Neural cell (in vitro differentiated cells): ENCODE measurements at regions not wholly inside any gene's neighbourhood (a gene's known extent, or its start where the extent isn't known, plus 50 kb on each side); places are given as distances from the start of the nearest gene placed in this dataset.

ENCODE experiments used
- H2AFZ ChIP-seq: fragments of 200-600, 300-800 bp; sonication (generic), shearing (Covaris generic); 2 replicates; pipeline ENCODE4 v1.6.0; 2014; ENCODE audit warnings: low read depth, mild to moderate bottlenecking, antibody characterized with exemption, low read length, moderate library complexity
- H3F3A ChIP-seq: fragments of 200-600 bp; shearing (Covaris generic); 2 replicates; pipeline ENCODE4 v1.6.1; 2016; ENCODE audit warnings: mild to moderate bottlenecking, moderate library complexity, mixed read lengths, antibody characterized with exemption, low read length; ENCODE audit not compliant: insufficient read depth, poor library complexity, severe bottlenecking
- H3K27ac ChIP-seq: fragments of 200-600, 300-800 bp; sonication (generic), shearing (Covaris generic); 2 replicates; pipeline ENCODE4 v1.5.1; 2014; ENCODE audit warnings: mild to moderate bottlenecking, low read length, moderate library complexity
- H3K27me3 ChIP-seq: fragments of 300-800, 200-600 bp; sonication (generic), shearing (Covaris generic); 2 replicates; pipeline ENCODE4 v1.6.0; 2014; ENCODE audit warnings: mild to moderate bottlenecking, low read depth, low read length, moderate library complexity; ENCODE audit not compliant: insufficient read depth
- H3K36me3 ChIP-seq: fragments of 300-800, 200-600 bp; sonication (generic), shearing (Covaris generic); 2 replicates; pipeline ENCODE4 v1.5.1; 2014; ENCODE audit warnings: mild to moderate bottlenecking, antibody characterized with exemption, low read length, moderate library complexity; ENCODE audit not compliant: insufficient read depth
- H3K4me2 ChIP-seq: fragments of 300-800, 200-600 bp; sonication (generic), shearing (Covaris generic); 2 replicates; pipeline ENCODE4 v1.6.0; 2014; ENCODE audit warnings: mild to moderate bottlenecking, low read length
- H3K4me3 ChIP-seq: fragments of 300-800, 200-600 bp; sonication (generic), shearing (Covaris generic); 2 replicates; pipeline ENCODE4 v1.5.1; 2014; ENCODE audit warnings: mild to moderate bottlenecking, low read length, moderate library complexity
- H3K79me2 ChIP-seq: fragments of 200-600 bp; shearing (Covaris generic); replicated peaks from 2 replicates; pipeline ENCODE4 v1.6.0; 2014; ENCODE audit warnings: mild to moderate bottlenecking, low read length, moderate library complexity; ENCODE audit not compliant: insufficient read depth
- H3K9ac ChIP-seq: fragments of 300-800, 200-600 bp; sonication (generic), shearing (Covaris generic); 2 replicates; pipeline ENCODE4 v1.6.1; 2016; ENCODE audit warnings: mild to moderate bottlenecking, low read length, mixed read lengths
- H3K9me2 ChIP-seq: fragments of 200-600 bp; shearing (Covaris generic); 2 replicates; pipeline ENCODE4 v1.6.1; 2016; ENCODE audit warnings: mild to moderate bottlenecking, low read length, mixed read lengths; ENCODE audit not compliant: insufficient read depth
- H3K9me3 ChIP-seq: fragments of 200-600, 300-800 bp; sonication (generic), shearing (Covaris generic); 2 replicates; pipeline ENCODE4 v1.6.1; 2016; ENCODE audit warnings: mild to moderate bottlenecking, mixed run types, low read length, moderate library complexity, mixed read lengths
- H4K20me1 ChIP-seq: fragments of 200-600 bp; shearing (Covaris generic); 2 replicates; pipeline ENCODE4 v1.6.1; 2016; ENCODE audit warnings: mild to moderate bottlenecking, mixed run types; ENCODE audit not compliant: insufficient read depth
- EP300 ChIP-seq: fragments of 450-650 bp; conservative IDR thresholded peaks from 2 replicates; pipeline ENCODE4 v1.6.1; 2014; ENCODE audit warnings: antibody characterized with exemption, mild to moderate bottlenecking, moderate library complexity; ENCODE audit not compliant: poor library complexity, severe bottlenecking
- EZH2 ChIP-seq: fragments of 200-600, 300-800 bp; shearing (Covaris generic), sonication (generic); IDR thresholded peaks from 2 replicates; pipeline ENCODE4 v1.6.1; 2014; ENCODE audit warnings: antibody characterized with exemption, low read length, borderline replicate concordance, mild to moderate bottlenecking; ENCODE audit not compliant: insufficient read depth, poor library complexity, severe bottlenecking
- MXI1 ChIP-seq: fragments of 450-650 bp; conservative IDR thresholded peaks from 2 replicates; pipeline ENCODE4 v1.6.1; 2014; ENCODE audit warnings: antibody characterized with exemption, mild to moderate bottlenecking; ENCODE audit not compliant: poor library complexity, severe bottlenecking
- POLR2AphosphoS5 ChIP-seq: IDR thresholded peaks from 2 replicates; pipeline ENCODE4 v1.6.1; 2012
- RAD21 ChIP-seq: fragments of 450-650 bp; conservative IDR thresholded peaks from 2 replicates; pipeline ENCODE4 v1.6.1; 2014; ENCODE audit warnings: antibody characterized with exemption, mild to moderate bottlenecking, moderate library complexity
- REST ChIP-seq: IDR thresholded peaks from 2 replicates; pipeline ENCODE4 v1.6.1; 2012; ENCODE audit warnings: borderline replicate concordance
- SMC3 ChIP-seq: fragments of 450-650 bp; conservative IDR thresholded peaks from 2 replicates; pipeline ENCODE4 v1.6.1; 2014; ENCODE audit warnings: antibody characterized with exemption, mild to moderate bottlenecking, moderate library complexity; ENCODE audit not compliant: poor library complexity
- TAF1 ChIP-seq: IDR thresholded peaks from 2 replicates; pipeline ENCODE4 v1.6.1; 2012; ENCODE audit warnings: low read depth
- TF ChIP-seq, protein P1 (sequence below): fragments of 450-650 bp; IDR thresholded peaks from 2 replicates; pipeline ENCODE4 v1.5.1; 2014; ENCODE audit warnings: antibody characterized with exemption, mild to moderate bottlenecking, moderate library complexity; ENCODE audit not compliant: poor library complexity, severe bottlenecking

GRCh38 chr2:78262713-78263375 is 740.7 kb upstream of the LRRTM4 start:
- Histone ChIP-seq H3K79me2 (no peaks in the 10 kb centered on the region), H3K36me3 (no peaks in the 10 kb centered on the region), H3K9me2 (no peaks in the 10 kb centered on the region), H4K20me1 (no peaks in the 10 kb centered on the region), H2AFZ (no peak overlapping the region), H3K27me3 (no peaks in the 10 kb centered on the region), H3K9ac (no peak overlapping the region), H3F3A (no peaks in the 10 kb centered on the region), H3K4me2 (no peak overlapping the region), H3K4me3 (no peak overlapping the region), H3K27ac (no peak overlapping the region), H3K9me3 (no peaks in the 10 kb centered on the region)
- TF ChIP-seq RAD21 (no peak), EZH2 (no peak), POLR2AphosphoS5 (no peak), SMC3 (no peak), EP300 (no peak), REST (no peak), TAF1 (no peak)
- TF ChIP-seq, protein P1, sequence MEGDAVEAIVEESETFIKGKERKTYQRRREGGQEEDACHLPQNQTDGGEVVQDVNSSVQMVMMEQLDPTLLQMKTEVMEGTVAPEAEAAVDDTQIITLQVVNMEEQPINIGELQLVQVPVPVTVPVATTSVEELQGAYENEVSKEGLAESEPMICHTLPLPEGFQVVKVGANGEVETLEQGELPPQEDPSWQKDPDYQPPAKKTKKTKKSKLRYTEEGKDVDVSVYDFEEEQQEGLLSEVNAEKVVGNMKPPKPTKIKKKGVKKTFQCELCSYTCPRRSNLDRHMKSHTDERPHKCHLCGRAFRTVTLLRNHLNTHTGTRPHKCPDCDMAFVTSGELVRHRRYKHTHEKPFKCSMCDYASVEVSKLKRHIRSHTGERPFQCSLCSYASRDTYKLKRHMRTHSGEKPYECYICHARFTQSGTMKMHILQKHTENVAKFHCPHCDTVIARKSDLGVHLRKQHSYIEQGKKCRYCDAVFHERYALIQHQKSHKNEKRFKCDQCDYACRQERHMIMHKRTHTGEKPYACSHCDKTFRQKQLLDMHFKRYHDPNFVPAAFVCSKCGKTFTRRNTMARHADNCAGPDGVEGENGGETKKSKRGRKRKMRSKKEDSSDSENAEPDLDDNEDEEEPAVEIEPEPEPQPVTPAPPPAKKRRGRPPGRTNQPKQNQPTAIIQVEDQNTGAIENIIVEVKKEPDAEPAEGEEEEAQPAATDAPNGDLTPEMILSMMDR, result no peak

DNA sequence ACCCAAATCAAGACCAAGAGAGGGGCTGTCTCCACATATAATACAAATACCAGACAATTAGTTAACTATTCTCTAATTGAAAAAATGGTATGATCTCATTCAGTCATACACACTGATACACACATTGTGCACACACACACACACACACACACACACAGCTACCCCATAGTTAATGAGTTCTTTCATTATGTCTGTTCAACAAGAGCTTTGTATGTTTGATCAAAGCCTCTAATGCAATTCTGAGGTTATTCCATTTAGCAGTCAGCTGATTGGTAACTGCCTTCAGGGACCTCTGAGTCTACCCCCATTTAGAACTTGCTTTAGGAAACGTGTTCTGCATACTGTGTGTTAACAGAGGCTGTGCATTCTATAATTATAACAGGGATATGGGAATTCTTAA is 741.4 kb upstream of the LRRTM4 start:
- H3K79me2 ChIP-seq, result no peaks in the 10 kb centered on the region
- no peak overlapping the region for H3K27ac ChIP-seq
- H3F3A ChIP-seq, result no peaks in the 10 kb centered on the region
- H3K9me3 ChIP-seq, result no peaks in the 10 kb centered on the region
- no peak overlapping the region for H3K4me3 ChIP-seq
- H3K4me2 ChIP-seq, result no peak overlapping the region
- H3K27me3 ChIP-seq, result no peaks in the 10 kb centered on the region
- H3K36me3 ChIP-seq, result no peaks in the 10 kb centered on the region
- no peaks in the 10 kb centered on the region for H4K20me1 ChIP-seq
- TF ChIP-seq POLR2AphosphoS5 (no peak), RAD21 (no peak), TAF1 (no peak), MXI1 (no peak), EP300 (no peak), REST (no peak)
- TF ChIP-seq, protein P1, result no peak
- no peak overlapping the region for H2AFZ ChIP-seq
- H3K9me2 ChIP-seq, result no peaks in the 10 kb centered on the region
- H3K9ac ChIP-seq, result no peak overlapping the region
